ENCODE measurements at regions not wholly inside any gene's neighbourhood (a gene's known extent, or its start where the extent isn't known, plus 50 kb on each side); places are given as distances from the start of the nearest gene placed in this dataset.

- no peak for TF ChIP-seq CTCF (IDR thresholded peaks at IDR 0.05; ENCODE audit: low read depth, low read length)
- TF ChIP-seq POLR2A (IDR thresholded peaks at IDR 0.05; ENCODE audit: extremely low read depth, insufficient read length), result no peak
- TF ChIP-seq MYC (IDR thresholded peaks at IDR 0.05; ENCODE audit: low read depth, low read length), result no peak
- TF ChIP-seq, protein P1, sequence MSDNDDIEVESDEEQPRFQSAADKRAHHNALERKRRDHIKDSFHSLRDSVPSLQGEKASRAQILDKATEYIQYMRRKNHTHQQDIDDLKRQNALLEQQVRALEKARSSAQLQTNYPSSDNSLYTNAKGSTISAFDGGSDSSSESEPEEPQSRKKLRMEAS (IDR thresholded peaks at IDR 0.05; ENCODE audit: low read depth, low read length), result no peak
Measured at GRCh38 chr14:61132894-61133293, 148.2 kb downstream of the TMEM30B start.
